Activated CD4-positive, alpha-beta T cell treated with anti-CD3 and anti-CD28 coated beads, Interleukin-2, amount 10 ng/mL, durations not matched to agents 24 days and 14 days (primary cell): ENCODE measurements at regions not wholly inside any gene's neighbourhood (a gene's known extent, or its start where the extent isn't known, plus 50 kb on each side); places are given as distances from the start of the nearest gene placed in this dataset.
"Not testable (repeated sequence)": the region's sequence is repeated elsewhere in the genome, so short reads cannot be mapped to it uniquely, and the experiment has no call there.

Source experiments
- DNase-seq: peaks from one replicate; pipeline ENCODE4 v3.0.0; 2022
- H3K27ac Mint-ChIP-seq: one replicate; pipeline ENCODE4 v1.8.0; 2022; ENCODE audit warnings: mild to moderate bottlenecking, mixed read lengths
- H3K27me3 Mint-ChIP-seq: one replicate; pipeline ENCODE4 v1.8.0; 2022; ENCODE audit warnings: mixed read lengths
- H3K36me3 Mint-ChIP-seq: one replicate; pipeline ENCODE4 v1.8.0; 2022; ENCODE audit warnings: low read depth, mild to moderate bottlenecking, mixed read lengths
- H3K4me1 Mint-ChIP-seq: one replicate; pipeline ENCODE4 v1.8.0; 2021; ENCODE audit warnings: mixed read lengths
- H3K4me3 Mint-ChIP-seq: one replicate; pipeline ENCODE4 v1.8.0; 2022; ENCODE audit warnings: mild to moderate bottlenecking, moderate library complexity, mixed read lengths
- H3K9me3 Mint-ChIP-seq: one replicate; pipeline ENCODE4 v1.8.0; 2021; ENCODE audit warnings: mixed read lengths
- intact Hi-C: fragments of 100-400 bp; cut with micrococcal nuclease; formaldehyde crosslinking; loops from one replicate; pipeline ENCODE4 v1.15.1; 2023

DNA sequence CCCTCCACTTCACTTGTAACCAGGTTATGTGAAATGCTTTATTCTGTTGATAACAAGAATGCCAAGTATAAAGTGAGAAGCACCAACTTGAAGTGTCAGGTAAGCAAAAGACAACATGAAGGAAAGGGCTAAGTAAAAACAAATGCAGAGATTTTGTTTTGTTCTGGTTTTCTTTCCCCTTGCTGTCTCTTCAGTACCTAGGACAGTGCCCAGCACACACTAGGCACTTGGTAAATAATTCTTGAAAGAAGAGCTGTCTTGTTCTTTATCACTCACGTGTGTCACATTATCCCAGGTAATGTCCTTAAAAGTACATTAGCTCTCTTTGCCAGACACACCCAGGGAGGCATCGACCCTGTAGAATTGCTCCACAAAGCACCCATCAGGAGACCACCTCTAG, 350.0 kb upstream of the IRAK1BP1 start:
- Mint-ChIP-seq H3K4me1 (no peaks in the 10 kb centered on the region), H3K27ac (no peak overlapping the region), H3K36me3 (no peaks in the 10 kb centered on the region), H3K4me3 (no peak overlapping the region), H3K9me3 (no peaks in the 10 kb centered on the region), H3K27me3 (no peaks in the 10 kb centered on the region)
- intact Hi-C loops = no loop called here
- DNase-seq = no peak

DNA sequence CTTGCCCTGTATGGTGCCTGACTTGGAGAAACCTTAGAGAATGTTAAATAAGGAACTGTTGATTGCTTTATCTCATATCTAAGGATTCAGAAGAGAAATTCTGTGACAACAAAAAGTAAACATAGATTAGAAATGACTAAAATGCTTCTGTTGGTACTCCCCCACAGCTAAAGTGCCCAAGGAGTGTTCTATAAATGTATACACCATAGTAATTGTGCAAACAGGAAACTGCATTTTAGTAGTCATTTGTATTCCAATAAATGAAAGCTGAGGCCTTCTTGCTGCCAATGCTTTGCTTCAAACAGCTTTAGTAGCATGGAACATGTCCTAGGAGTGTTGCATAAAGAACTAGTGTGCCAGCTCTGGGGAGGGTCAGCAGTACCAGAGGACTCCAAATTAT, 343.7 kb upstream of the IRAK1BP1 start:
- Mint-ChIP-seq H3K36me3 (no peaks in the 10 kb centered on the region), H3K27me3 (no peaks in the 10 kb centered on the region), H3K4me3 (no peak overlapping the region), H3K27ac (no peak overlapping the region), H3K4me1 (no peaks in the 10 kb centered on the region), H3K9me3 (no peaks in the 10 kb centered on the region)
- intact Hi-C loops = no loop called here
- DNase-seq = no peak

DNA sequence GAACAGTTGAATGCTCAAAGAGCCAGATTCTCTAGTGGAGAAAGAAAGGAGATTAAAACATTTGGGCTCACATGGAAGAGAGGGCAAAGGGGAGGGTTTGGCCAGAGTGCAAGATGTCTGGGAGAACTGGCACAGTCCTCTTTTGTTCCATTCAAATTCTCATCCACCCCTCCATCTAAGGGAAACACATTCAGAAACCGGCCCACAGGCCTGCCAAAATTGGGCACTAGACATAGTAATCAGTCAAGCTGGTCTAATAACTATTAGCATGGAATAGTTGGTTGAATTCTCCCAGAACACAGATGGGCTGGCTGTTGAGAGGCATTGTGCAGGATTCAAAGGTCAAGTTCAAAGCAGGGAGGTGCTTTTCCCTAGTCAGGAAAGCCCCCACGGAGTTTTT, 341.4 kb upstream of the IRAK1BP1 start:
- Mint-ChIP-seq H3K4me1 (no peaks in the 10 kb centered on the region), H3K27ac (no peak overlapping the region), H3K9me3 (no peaks in the 10 kb centered on the region), H3K36me3 (no peaks in the 10 kb centered on the region), H3K27me3 (no peaks in the 10 kb centered on the region), H3K4me3 (no peak overlapping the region)
- intact Hi-C loops = no loop called here
- DNase-seq = no peak

DNA sequence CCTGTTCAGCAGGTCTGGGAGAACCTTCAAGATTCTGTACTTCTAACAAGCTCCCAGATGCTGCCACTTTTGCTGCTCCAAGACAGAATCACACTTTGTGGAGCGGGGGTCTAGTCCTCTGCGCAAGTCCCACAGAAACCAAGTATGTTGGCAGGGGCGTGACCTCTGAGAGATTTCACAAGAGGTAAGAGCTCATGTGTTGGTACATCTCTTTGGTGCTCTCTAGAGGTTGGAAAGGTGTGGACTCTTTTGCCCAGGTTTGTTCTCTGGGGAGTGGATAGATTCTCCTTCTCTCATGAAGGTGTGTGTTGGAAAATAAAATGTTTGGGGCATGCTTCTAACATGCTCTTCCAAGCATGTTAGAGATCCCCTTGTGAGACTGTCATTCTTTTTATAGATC, 340.9 kb upstream of the IRAK1BP1 start:
- no peaks in the 10 kb centered on the region for H3K36me3 Mint-ChIP-seq
- H3K4me3 Mint-ChIP-seq = no peak overlapping the region
- intact Hi-C loops = no loop called here
- no peaks in the 10 kb centered on the region for H3K9me3 Mint-ChIP-seq
- DNase-seq = no peak
- no peaks in the 10 kb centered on the region for H3K27me3 Mint-ChIP-seq
- H3K27ac Mint-ChIP-seq = no peak overlapping the region
- H3K4me1 Mint-ChIP-seq = no peaks in the 10 kb centered on the region

DNA sequence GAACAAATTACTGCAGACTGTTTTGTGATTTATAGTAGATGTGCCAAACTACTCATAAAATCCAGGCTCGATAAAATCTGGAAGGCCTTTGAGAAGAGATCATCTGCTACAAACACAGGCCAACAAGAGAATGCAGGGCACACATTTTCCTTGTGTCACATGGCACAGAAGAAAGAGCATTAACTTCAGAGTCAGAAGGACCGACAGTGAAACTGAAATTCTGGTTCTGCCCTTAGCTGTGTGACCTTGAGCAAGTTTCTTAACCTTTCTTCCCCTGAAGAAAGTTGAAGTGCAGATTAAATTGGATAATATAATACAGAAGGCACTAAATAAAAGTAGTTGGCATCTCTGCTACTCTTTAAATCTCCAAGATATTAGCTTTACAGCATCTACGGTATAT, 338.4 kb upstream of the IRAK1BP1 start:
- intact Hi-C loops = no loop called here
- no peak for DNase-seq
- Mint-ChIP-seq H3K4me1 (no peaks in the 10 kb centered on the region), H3K27ac (no peak overlapping the region), H3K9me3 (no peaks in the 10 kb centered on the region), H3K36me3 (no peaks in the 10 kb centered on the region), H3K27me3 (no peaks in the 10 kb centered on the region), H3K4me3 (no peak overlapping the region)

DNA sequence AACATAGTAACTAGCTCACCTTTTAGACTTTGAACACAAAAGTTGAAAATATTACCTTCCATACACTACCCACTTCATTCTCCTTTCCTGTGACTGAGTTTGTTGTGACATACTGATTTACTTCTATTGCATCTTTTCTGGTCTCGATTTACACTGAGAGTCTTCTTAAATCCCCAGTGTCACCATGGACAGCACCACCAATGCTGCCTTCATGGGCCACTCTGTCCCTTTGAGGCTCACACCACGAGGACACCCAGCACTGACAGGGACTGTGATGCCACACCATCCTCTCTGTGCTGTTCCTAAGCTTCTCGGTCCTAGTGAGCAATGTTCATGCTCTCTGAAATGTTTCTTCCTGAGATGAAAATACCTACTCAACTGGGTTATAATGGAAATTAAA, 337.1 kb upstream of the IRAK1BP1 start:
- no peak for DNase-seq
- Mint-ChIP-seq H3K9me3 (no peaks in the 10 kb centered on the region), H3K4me1 (no peaks in the 10 kb centered on the region), H3K4me3 (no peak overlapping the region), H3K36me3 (no peaks in the 10 kb centered on the region), H3K27ac (no peak overlapping the region), H3K27me3 (no peaks in the 10 kb centered on the region)
- intact Hi-C loops = no loop called here

DNA sequence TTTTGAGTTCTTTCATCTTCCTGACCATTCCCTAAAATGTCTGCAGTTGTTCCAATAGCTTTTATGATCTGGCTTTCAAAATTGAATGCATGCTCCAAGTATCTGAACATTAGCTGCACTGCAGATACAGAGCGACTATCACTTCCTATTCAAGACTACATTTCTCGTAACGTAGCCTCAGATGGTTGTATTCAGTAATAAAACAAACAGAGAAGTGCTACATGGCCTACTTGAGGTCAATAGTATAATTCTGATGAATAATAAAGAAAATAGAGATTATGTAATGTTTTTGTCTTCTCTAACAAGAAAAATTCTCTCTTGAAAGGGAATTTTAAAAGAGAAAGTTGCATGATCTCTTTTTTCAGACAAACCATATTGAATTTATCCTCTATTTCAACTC, 333.9 kb upstream of the IRAK1BP1 start:
- H3K27me3 Mint-ChIP-seq = no peaks in the 10 kb centered on the region
- H3K4me3 Mint-ChIP-seq = no peak overlapping the region
- no peaks in the 10 kb centered on the region for H3K4me1 Mint-ChIP-seq
- H3K9me3 Mint-ChIP-seq = no peaks in the 10 kb centered on the region
- no peaks in the 10 kb centered on the region for H3K36me3 Mint-ChIP-seq
- DNase-seq = no peak
- intact Hi-C loops = no loop called here
- H3K27ac Mint-ChIP-seq = no peak overlapping the region

DNA sequence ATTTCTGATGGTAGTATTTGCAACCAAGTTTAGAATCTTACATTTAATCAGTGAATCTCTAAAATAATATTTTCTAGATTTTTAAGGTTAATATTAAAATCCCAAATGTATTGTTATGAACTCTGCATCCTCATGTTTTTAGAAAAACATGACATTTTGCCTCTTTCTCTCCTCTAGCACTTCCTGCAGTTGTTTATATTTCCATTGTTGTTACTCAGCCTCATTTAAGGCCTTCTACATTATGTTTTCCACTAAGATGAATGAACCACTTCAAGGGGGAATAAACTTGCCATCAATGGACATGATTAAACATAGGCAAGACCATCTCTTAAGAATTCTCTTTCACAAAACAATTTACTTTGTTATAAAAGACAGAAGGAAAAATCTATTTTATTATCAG, 333.5 kb upstream of the IRAK1BP1 start:
- Mint-ChIP-seq H3K4me3 (no peak overlapping the region), H3K4me1 (no peaks in the 10 kb centered on the region), H3K9me3 (no peaks in the 10 kb centered on the region), H3K27ac (no peak overlapping the region), H3K36me3 (no peaks in the 10 kb centered on the region), H3K27me3 (no peaks in the 10 kb centered on the region)
- intact Hi-C loops = no loop called here
- DNase-seq = no peak

DNA sequence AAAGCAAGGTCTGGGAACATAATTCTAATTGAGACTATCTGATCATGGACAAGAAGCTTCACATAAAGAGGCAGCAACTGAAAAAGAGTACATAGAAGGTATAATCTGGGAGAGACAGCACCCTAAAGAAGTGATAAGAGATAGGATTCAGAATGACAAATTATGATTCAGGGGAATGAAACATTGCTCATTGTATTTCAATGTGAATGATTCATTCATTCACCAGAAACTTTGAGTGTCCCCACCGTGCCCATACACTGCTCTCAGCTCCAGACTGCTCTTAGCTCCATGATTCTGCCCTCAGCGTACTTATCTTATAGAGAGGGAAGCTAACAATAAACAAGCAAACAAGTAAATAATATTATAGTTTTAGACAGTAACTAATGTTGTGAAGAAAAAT, 329.3 kb upstream of the IRAK1BP1 start:
- DNase-seq = no peak
- no peaks in the 10 kb centered on the region for H3K9me3 Mint-ChIP-seq
- no peak overlapping the region for H3K27ac Mint-ChIP-seq
- intact Hi-C loops = no loop called here
- no peaks in the 10 kb centered on the region for H3K27me3 Mint-ChIP-seq
- H3K4me3 Mint-ChIP-seq = no peak overlapping the region
- no peaks in the 10 kb centered on the region for H3K36me3 Mint-ChIP-seq
- no peaks in the 10 kb centered on the region for H3K4me1 Mint-ChIP-seq

DNA sequence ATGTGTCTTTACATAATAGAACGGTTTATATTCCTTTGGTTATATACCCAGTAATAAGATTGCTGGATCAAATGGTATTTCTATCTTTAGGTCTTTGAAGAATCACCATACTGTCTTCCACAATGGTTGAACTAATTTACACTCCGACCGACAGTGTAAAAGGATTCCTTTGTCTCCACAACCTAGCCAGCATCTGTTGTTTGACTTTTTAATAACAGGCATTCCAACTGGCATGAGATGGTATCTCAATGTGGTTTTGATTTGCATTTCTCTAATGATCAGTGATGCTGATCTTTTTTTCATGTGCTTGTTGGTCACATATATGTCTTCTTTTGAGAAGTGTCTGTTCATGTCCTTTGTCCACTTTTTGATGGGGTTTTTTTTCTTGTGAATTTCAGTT, 319.7 kb upstream of the IRAK1BP1 start:
- H3K4me1 Mint-ChIP-seq, H3K27me3 Mint-ChIP-seq, intact Hi-C loops, DNase-seq, H3K36me3 Mint-ChIP-seq, H3K9me3 Mint-ChIP-seq, H3K4me3 Mint-ChIP-seq, H3K27ac Mint-ChIP-seq: not testable (repeated sequence)

DNA sequence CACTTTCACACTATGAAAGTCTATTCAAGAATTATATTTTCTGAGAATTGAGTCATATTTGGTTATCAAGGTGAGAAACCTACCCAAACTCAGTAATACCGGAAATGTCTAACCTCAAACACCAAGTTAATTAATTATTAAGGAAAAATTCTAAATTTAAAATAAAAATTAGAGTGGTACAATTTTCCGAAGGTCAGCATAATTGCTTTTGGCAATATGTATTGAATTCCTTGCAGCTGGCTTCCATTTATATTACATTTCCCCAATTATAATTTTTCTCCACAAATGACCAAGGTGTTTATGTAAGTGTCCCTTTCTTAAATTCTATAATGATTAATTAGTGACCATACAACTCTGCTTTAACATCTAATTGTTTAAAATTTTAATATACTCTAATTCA, 316.0 kb upstream of the IRAK1BP1 start:
- Mint-ChIP-seq H3K27ac (no peak overlapping the region), H3K36me3 (no peaks in the 10 kb centered on the region), H3K4me1 (no peaks in the 10 kb centered on the region), H3K27me3 (no peaks in the 10 kb centered on the region), H3K9me3 (peaks cover 9% of the 10 kb centered on the region), H3K4me3 (no peak overlapping the region)
- DNase-seq = no peak
- intact Hi-C loops = no loop called here

DNA sequence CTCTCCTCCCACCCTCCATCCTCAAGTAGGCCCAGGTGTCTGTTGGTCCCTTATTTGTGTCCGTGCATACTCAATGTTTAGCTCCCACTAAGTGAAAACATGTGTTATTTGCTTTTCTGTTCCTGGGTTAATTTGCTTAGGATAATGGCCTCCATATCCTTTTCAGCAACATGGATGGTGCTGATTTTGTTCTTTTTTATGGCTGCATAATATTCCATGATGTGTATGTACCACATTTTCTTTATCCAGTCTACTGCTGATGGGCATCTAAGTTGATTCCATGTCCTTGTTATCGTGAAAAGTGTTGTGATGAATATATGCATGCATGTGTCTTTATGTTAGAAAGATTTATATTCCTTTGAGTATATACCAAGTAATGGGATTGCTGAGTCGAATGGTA, 314.9 kb upstream of the IRAK1BP1 start:
- peaks cover 15% of the 10 kb centered on the region for H3K9me3 Mint-ChIP-seq
- DNase-seq = no peak
- no peaks in the 10 kb centered on the region for H3K4me1 Mint-ChIP-seq
- no peak overlapping the region for H3K4me3 Mint-ChIP-seq
- H3K27me3 Mint-ChIP-seq = no peaks in the 10 kb centered on the region
- intact Hi-C loops = no loop called here
- no peaks in the 10 kb centered on the region for H3K36me3 Mint-ChIP-seq
- no peak overlapping the region for H3K27ac Mint-ChIP-seq

DNA sequence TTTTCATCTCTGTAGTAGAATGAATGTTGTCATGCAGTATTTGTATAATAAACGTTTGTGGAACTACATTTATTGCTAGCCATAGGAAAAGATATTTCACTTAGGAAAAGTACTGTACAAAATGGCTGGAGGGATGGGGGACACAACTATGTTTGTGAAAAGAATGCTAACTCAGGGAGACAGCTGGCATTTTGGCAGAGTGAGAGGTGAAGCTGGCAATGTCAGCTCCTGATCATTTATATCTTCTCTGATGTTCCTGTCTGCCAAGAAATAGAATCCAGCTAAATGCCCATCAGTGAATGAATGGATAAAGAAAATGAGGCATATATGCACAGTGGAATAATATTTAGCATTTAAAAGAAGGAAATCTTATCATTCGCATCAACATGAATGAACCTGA, 313.0 kb upstream of the IRAK1BP1 start:
- H3K4me1 Mint-ChIP-seq = no peaks in the 10 kb centered on the region

DNA sequence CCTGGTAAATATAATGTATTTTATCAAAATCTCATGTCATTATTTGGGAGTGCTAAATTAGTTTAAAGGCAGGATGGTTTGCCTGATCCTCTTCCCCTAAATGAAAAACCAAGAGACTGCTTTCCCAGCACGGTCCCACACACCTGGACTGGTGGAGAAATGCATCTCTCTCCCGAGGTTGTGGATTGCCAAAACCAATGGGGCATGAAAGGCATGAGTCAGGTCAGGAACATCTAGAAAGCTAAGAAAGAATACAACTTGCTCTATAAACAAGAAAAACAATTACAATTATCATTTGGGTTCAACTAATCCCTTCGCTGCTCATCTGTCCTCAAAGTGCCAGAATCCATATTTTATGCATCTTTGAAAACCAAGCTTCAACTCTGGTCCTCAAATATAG, 308.3 kb upstream of the IRAK1BP1 start:
- Mint-ChIP-seq H3K4me3 (no peak overlapping the region), H3K4me1 (no peaks in the 10 kb centered on the region), H3K9me3 (peaks cover 11% of the 10 kb centered on the region), H3K27ac (no peak overlapping the region), H3K27me3 (no peaks in the 10 kb centered on the region), H3K36me3 (no peaks in the 10 kb centered on the region)
- intact Hi-C loops = no loop called here
- no peak for DNase-seq

More for the DNA sequence above, 313.0 kb upstream of the IRAK1BP1 start:
- Mint-ChIP-seq H3K27me3 (no peaks in the 10 kb centered on the region), H3K36me3 (no peaks in the 10 kb centered on the region), H3K27ac (no peak overlapping the region), H3K9me3 (peaks cover 15% of the 10 kb centered on the region), H3K4me3 (no peak overlapping the region)
- intact Hi-C loops = no loop called here
- DNase-seq = no peak

DNA sequence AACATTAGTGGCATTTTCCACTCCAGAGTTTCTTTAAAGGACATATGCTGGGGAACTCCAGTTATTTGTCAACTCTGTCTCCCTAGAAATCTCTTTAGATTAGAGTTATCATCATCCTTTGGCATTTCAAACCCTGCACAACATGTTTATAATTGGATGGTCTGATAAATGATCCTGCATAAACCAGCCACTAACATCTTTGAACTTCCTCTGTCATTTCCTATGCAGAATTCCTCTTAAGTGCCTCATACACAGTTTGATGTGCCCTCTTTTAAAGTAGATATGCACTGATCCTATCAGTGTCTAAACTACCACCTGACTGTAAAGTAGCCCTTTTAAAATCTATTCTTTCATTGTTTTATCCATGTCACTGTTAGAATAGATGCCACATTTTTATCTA, 306.3 kb upstream of the IRAK1BP1 start:
- Mint-ChIP-seq H3K4me1 (no peaks in the 10 kb centered on the region), H3K4me3 (no peak overlapping the region), H3K36me3 (no peaks in the 10 kb centered on the region), H3K27me3 (no peaks in the 10 kb centered on the region), H3K9me3 (peaks cover 5% of the 10 kb centered on the region), H3K27ac (no peak overlapping the region)
- intact Hi-C loops = no loop called here
- DNase-seq = no peak

DNA sequence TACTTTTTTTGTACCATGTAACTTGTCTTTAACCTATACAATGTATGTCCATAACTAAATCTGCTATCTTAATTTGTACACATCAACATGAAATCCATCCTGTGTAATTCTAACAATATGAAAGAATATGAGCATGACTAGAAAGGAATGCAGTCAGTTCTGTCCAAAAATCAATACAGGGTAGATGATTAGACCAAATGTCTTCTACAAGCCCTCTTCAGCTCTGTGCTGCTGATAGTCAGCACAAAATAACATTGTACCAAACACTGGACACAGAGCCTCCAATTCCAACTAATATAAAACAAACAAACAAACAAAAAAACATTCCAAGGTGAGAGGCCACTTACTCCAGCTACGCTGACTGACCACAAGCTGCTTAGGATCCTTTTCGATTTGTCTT, 301.4 kb upstream of the IRAK1BP1 start:
- H3K4me3 Mint-ChIP-seq = no peak overlapping the region
- peaks cover 10% of the 10 kb centered on the region for H3K9me3 Mint-ChIP-seq
- no peaks in the 10 kb centered on the region for H3K4me1 Mint-ChIP-seq
- no peaks in the 10 kb centered on the region for H3K36me3 Mint-ChIP-seq
- DNase-seq = no peak
- intact Hi-C loops = no loop called here
- no peak overlapping the region for H3K27ac Mint-ChIP-seq
- H3K27me3 Mint-ChIP-seq = no peaks in the 10 kb centered on the region
